MCF 10A (cell line): ENCODE measurements at regions not wholly inside any gene's neighbourhood (a gene's known extent, or its start where the extent isn't known, plus 50 kb on each side); places are given as distances from the start of the nearest gene placed in this dataset.
"Not testable (repeated sequence)": the region's sequence is repeated elsewhere in the genome, so short reads cannot be mapped to it uniquely, and the experiment has no call there.

Experiments
- BruUV-seq: library from RNA; stranded (reverse); fragments of 400-500 nt; replicated peaks from 2 replicates; lab custom pipeline; 2021; lab: Mats Ljungman, UMichigan
- CTCF ChIA-PET: fragments of 300-600 bp; sonication (Branson Sonifier 250); formaldehyde crosslinking; extraction: SDS; loops from one replicate; lab custom pipeline; 2021; ENCODE audit warnings: antibody characterized with exemption, inconsistent platforms; lab: Yijun Ruan, JAX
- POLR2A ChIA-PET: fragments of 300-600, 350-650 bp; sonication (Branson Sonifier 250); formaldehyde crosslinking; extraction: SDS; loops from one replicate; lab custom pipeline; 2020; ENCODE audit warnings: antibody characterized with exemption, inconsistent platforms; lab: Yijun Ruan, JAX
- DNase-seq: peaks from one replicate; pipeline ENCODE4 v3.0.0-alpha.2; 2018; ENCODE audit not compliant: unreplicated experiment
- H3K27ac Mint-ChIP-seq: one replicate; pipeline ENCODE4 v1.8.0; 2022; ENCODE audit warnings: mild to moderate bottlenecking, low read depth, mixed read lengths; ENCODE audit not compliant: unreplicated experiment
- H3K27me3 Mint-ChIP-seq: one replicate; pipeline ENCODE4 v1.8.0; 2022; ENCODE audit warnings: mixed read lengths; ENCODE audit not compliant: insufficient read depth, unreplicated experiment
- H3K36me3 Mint-ChIP-seq: one replicate; pipeline ENCODE4 v1.8.0; 2022; ENCODE audit warnings: mild to moderate bottlenecking, moderate library complexity, mixed read lengths; ENCODE audit not compliant: insufficient read depth, unreplicated experiment
- H3K4me1 Mint-ChIP-seq: one replicate; pipeline ENCODE4 v1.8.0; 2022; ENCODE audit warnings: mixed read lengths; ENCODE audit not compliant: insufficient read depth, unreplicated experiment
- H3K4me3 Mint-ChIP-seq: one replicate; pipeline ENCODE4 v1.8.0; 2022; ENCODE audit warnings: mild to moderate bottlenecking, moderate library complexity, mixed read lengths; ENCODE audit not compliant: unreplicated experiment
- H3K9me3 Mint-ChIP-seq: one replicate; pipeline ENCODE4 v1.8.0; 2022; ENCODE audit warnings: mixed read lengths; ENCODE audit not compliant: unreplicated experiment
- CTCF ChIP-seq: fragments of 200-600 bp; IDR thresholded peaks from one replicate; pipeline ENCODE4 v1.8.0; 2022; ENCODE audit warnings: antibody characterized with exemption, mild to moderate bottlenecking; ENCODE audit not compliant: unreplicated experiment
- intact Hi-C: fragments of 100-400 bp; cut with micrococcal nuclease; formaldehyde crosslinking; loops from 2 replicates; pipeline ENCODE4 v1.14.1; 2022

GRCh38 chr9:102237520-102237919 is 499.1 kb upstream of the GRIN3A start:
- BruUV-seq, result no TSS peak
- peaks cover 77% of the 10 kb centered on the region for H3K27me3 Mint-ChIP-seq
- no peak overlapping the region for H3K4me3 Mint-ChIP-seq
- no peak for TF ChIP-seq CTCF
- POLR2A ChIA-PET, result no interaction called here
- no peaks in the 10 kb centered on the region for H3K4me1 Mint-ChIP-seq
- CTCF ChIA-PET, result no interaction called here
- no peak for DNase-seq
- no peak overlapping the region for H3K27ac Mint-ChIP-seq
- intact Hi-C loops, result no loop called here
- no peaks in the 10 kb centered on the region for H3K36me3 Mint-ChIP-seq
- H3K9me3 Mint-ChIP-seq, result no peaks in the 10 kb centered on the region

GRCh38 chr9:102237094-102237493 is 498.6 kb upstream of the GRIN3A start:
- peak; percentile 20 for DNase-seq
- Mint-ChIP-seq H3K4me3 (no peak overlapping the region), H3K4me1 (no peaks in the 10 kb centered on the region), H3K9me3 (no peaks in the 10 kb centered on the region), H3K36me3 (no peaks in the 10 kb centered on the region), H3K27me3 (peaks cover 77% of the 10 kb centered on the region), H3K27ac (no peak overlapping the region)
- POLR2A ChIA-PET, result no interaction called here
- BruUV-seq, result no TSS peak
- intact Hi-C loops, result no loop called here
- no peak for TF ChIP-seq CTCF
- CTCF ChIA-PET, result no interaction called here

GRCh38 chr9:102227416-102227815 is 489.0 kb upstream of the GRIN3A start:
- BruUV-seq, H3K9me3 Mint-ChIP-seq, POLR2A ChIA-PET, H3K27ac Mint-ChIP-seq, H3K4me1 Mint-ChIP-seq, DNase-seq, CTCF ChIA-PET, intact Hi-C loops, H3K36me3 Mint-ChIP-seq, H3K4me3 Mint-ChIP-seq: not testable (repeated sequence)
- peaks cover 65% of the 10 kb centered on the region for H3K27me3 Mint-ChIP-seq

- H3K4me3 Mint-ChIP-seq, result no peak overlapping the region
- intact Hi-C loops, result no loop called here
These were observed 487.5 kb upstream of the GRIN3A start for GRCh38 chr9:102225841-102226441.

GRCh38 chr9:102223320-102224136 is 485.1 kb upstream of the GRIN3A start:
- H3K27ac Mint-ChIP-seq, H3K36me3 Mint-ChIP-seq, intact Hi-C loops, DNase-seq, CTCF ChIA-PET, POLR2A ChIA-PET, H3K4me1 Mint-ChIP-seq, H3K4me3 Mint-ChIP-seq, H3K9me3 Mint-ChIP-seq, BruUV-seq: not testable (repeated sequence)
- H3K27me3 Mint-ChIP-seq, result peaks cover 26% of the 10 kb centered on the region

More at GRCh38 chr9:102225841-102226441, 487.5 kb upstream of the GRIN3A start:
- H3K27me3 Mint-ChIP-seq, result peaks cover 50% of the 10 kb centered on the region
- no peak for DNase-seq
- H3K4me1 Mint-ChIP-seq, result no peaks in the 10 kb centered on the region
- H3K27ac Mint-ChIP-seq, result no peak overlapping the region
- POLR2A ChIA-PET, result no interaction called here
- H3K9me3 Mint-ChIP-seq, result no peaks in the 10 kb centered on the region
- no TSS peak for BruUV-seq
- H3K36me3 Mint-ChIP-seq, result no peaks in the 10 kb centered on the region
- CTCF ChIA-PET, result interaction anchor here (0.6 kb wide), 1 partner anchor 150 kb away, joined by 3 read pairs; no protein-coding TSS in a partner anchor
- TF ChIP-seq CTCF, result no peak
